AG09309 (cell line): ENCODE measurements at regions not wholly inside any gene's neighbourhood (a gene's known extent, or its start where the extent isn't known, plus 50 kb on each side); places are given as distances from the start of the nearest gene placed in this dataset.

Experiments
- DNase-seq: peaks from one replicate; pipeline ENCODE4 v3.0.0-alpha.2; 2010; ENCODE audit warnings: low read depth
- H3K4me3 ChIP-seq: 2 replicates; pipeline ENCODE4 v1.5.1; 2011; ENCODE audit warnings: mild to moderate bottlenecking, low read depth, low read length, moderate library complexity; ENCODE audit not compliant: control insufficient read depth
- TF ChIP-seq, protein P1 (sequence below): IDR thresholded peaks from 2 replicates; pipeline ENCODE4 v1.5.1; 2011; ENCODE audit warnings: mild to moderate bottlenecking, low read depth, low read length, inconsistent platforms; ENCODE audit not compliant: insufficient read depth, control insufficient read depth; ENCODE audit errors: missing control alignments

DNA sequence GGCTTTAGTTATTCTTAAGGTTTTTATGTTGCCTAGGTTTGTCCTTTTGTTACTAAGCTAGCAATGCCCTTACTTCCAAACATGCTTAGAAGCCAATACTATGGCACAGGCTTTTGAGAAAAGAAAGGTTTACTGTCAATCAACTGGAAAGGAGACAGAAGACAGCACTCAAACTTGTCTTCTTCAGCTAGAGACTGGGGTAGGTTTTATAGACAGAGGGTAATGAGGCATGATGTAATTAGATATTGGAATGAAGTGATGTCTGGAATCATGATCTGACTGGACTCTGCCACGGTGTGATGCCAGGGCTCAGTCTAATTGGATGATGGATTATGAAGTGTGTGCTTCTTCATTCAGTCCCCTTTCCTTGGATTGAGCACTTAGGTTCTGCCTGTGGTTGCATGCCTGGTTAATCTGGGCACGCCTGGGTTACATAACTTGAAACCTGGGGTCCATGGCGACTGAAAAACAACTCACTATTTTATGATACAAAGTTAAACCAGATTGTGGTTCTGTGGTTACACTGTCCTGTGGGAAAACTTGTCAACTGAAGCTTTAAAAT, 625.8 kb downstream of the BRINP3 start:
- TF ChIP-seq, protein P1, sequence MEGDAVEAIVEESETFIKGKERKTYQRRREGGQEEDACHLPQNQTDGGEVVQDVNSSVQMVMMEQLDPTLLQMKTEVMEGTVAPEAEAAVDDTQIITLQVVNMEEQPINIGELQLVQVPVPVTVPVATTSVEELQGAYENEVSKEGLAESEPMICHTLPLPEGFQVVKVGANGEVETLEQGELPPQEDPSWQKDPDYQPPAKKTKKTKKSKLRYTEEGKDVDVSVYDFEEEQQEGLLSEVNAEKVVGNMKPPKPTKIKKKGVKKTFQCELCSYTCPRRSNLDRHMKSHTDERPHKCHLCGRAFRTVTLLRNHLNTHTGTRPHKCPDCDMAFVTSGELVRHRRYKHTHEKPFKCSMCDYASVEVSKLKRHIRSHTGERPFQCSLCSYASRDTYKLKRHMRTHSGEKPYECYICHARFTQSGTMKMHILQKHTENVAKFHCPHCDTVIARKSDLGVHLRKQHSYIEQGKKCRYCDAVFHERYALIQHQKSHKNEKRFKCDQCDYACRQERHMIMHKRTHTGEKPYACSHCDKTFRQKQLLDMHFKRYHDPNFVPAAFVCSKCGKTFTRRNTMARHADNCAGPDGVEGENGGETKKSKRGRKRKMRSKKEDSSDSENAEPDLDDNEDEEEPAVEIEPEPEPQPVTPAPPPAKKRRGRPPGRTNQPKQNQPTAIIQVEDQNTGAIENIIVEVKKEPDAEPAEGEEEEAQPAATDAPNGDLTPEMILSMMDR, result no peak
- H3K4me3 ChIP-seq, result no peak overlapping the region
- no peak for DNase-seq

GRCh38 chr1:189859385-189859977, 618.2 kb downstream of the BRINP3 start:
- TF ChIP-seq, protein P1, result peak; percentile 40
- no peak for DNase-seq
- H3K4me3 ChIP-seq, result no peak overlapping the region

- DNase-seq, result no peak
- H3K4me3 ChIP-seq, result no peak overlapping the region
- TF ChIP-seq, protein P1, result no peak
Measured at GRCh38 chr1:189866606-189867005, 611.1 kb downstream of the BRINP3 start.

DNA sequence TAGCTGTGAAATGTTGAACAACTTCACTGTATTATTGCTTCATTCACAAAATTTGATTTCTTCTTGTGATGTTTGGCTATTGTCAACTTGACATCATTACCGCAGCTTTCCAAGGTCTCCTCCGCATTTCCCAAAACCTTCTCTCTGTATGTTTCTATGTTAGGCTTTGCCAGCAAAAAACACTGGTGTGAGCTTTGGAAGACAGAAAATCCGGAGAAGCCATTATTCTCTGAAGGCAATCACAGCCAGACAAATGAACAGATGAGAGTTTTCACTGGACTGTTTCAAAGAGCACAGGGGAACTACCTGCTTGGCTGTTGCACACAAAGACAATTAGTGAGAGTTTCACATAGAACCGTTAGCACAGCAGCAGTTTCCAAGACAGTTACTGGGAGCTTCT, 609.6 kb downstream of the BRINP3 start:
- TF ChIP-seq, protein P1, result no peak

DNA sequence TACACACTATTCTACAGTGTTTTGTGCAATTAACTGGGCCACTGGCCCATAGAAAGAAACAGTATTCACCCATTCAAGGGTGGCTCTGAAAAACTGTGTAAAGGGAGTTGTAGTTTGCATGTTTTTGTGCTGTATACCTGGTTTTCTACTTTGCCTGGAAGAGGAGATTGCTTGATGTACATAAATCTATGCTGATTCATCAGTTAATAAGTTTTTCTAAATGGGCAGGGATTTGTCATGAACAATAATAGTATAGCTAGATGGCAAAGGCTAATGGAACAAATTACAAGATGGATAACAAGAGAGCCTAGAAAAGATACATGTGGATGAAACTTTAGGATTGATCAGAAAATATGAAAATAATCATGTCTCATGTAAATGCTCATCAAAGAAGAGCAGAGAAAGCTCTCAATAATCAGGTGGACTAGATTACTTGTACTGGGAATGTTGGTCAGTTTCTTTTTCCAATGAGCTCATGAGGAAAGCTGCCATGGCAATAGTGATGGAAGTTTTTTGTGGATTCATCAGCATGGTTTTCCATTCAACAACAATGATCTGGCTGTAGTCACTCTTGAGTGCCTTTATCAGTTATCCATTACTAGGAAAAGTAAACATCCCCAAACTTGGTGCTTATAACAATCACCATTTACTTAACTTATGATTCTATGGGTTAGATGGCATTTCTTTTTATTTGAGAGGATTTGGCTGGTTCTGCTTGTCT, 602.8 kb downstream of the BRINP3 start:
- no peak for DNase-seq
- TF ChIP-seq, protein P1, result no peak

More for the DNA sequence above, 609.6 kb downstream of the BRINP3 start:
- H3K4me3 ChIP-seq, result no peak overlapping the region
- no peak for DNase-seq

GRCh38 chr1:189880135-189880534, 597.5 kb downstream of the BRINP3 start:
- TF ChIP-seq, protein P1, result no peak
- no peak for DNase-seq
- H3K4me3 ChIP-seq, result no peak overlapping the region

More for the DNA sequence above, 602.8 kb downstream of the BRINP3 start:
- no peak overlapping the region for H3K4me3 ChIP-seq
